ENCODE measurements at regions not wholly inside any gene's neighbourhood (a gene's known extent, or its start where the extent isn't known, plus 50 kb on each side); places are given as distances from the start of the nearest gene placed in this dataset.

DNA sequence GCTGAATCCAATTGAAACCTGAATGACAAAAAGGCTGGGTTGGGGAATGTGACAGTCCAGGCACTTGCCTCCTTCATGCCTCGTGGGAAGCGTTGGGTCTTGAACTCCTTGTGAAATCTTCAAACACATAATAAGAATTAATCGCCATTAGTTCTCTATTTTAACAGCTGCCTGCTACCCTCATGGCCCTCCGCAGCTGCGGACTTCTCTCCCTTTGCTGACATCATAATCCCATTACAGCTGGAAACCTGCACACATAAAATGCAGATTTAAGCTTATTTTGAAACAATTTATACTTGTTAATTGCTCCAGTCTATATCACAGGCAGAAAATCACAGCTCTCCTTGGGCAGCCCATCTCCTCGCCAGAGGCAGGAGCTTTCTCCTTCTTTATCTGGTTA is 403.0 kb upstream of the MKI67 start:
- Histone ChIP-seq H3K27ac (ENCODE audit: low read depth in 2 of 2, low read length in 1 of 2) (no peak overlapping the region), H3K36me3 (ENCODE audit: control insufficient read depth in 2 of 2, insufficient read depth in 2 of 2, low read length in 1 of 2) (no peaks in the 10 kb centered on the region), H3K27me3 (ENCODE audit: control insufficient read depth in 1 of 2, insufficient read depth in 2 of 2, low read length in 2 of 2) (no peaks in the 10 kb centered on the region), H3K4me3 (ENCODE audit: low read depth in 1 of 2, low read length in 2 of 2) (no peak overlapping the region), H3K9me3 (ENCODE audit: control insufficient read depth in 2 of 2, insufficient read depth in 1 of 2, low read depth in 1 of 2, low read length in 1 of 2) (peaks cover 5 to 6% of the 10 kb centered on the region in 2 donors), H3K4me1 (ENCODE audit: control insufficient read depth in 2 of 2, insufficient read depth in 2 of 2, low read length in 1 of 2) (no peaks in the 10 kb centered on the region)
- WGBS, 2 donors: 71 to 73% methylated on average over 6 of the region's 6 CpGs

DNA sequence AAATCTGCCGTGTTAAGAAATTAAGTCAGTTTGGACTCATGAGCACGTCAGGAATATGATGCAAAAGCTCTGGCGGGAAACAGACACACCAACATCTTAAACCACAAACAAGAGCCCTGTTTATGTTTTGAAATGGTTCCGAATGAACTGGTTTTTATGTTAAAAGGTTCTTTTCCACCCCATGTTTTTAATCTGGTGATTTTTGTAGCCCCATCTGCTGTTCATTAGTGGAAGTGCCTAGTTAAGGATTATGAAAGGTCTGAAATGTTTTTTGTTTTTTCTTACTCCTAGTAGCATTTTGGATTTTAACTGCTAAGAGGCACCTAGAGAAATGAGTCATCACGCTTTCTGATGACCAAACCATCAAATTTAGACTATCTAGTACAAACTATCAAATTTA is 404.1 kb upstream of the MKI67 start:
- no peak overlapping the region for H3K27ac ChIP-seq (ENCODE audit: low read depth in 2 of 2, low read length in 1 of 2)
- H3K4me1 ChIP-seq (ENCODE audit: control insufficient read depth in 2 of 2, insufficient read depth in 2 of 2, low read length in 1 of 2): no peaks in the 10 kb centered on the region
- 47 to 57% methylated on average over 5 of the region's 5 CpGs for whole genome bisulfite sequencing, 2 donors
- no peak overlapping the region for H3K4me3 ChIP-seq (ENCODE audit: low read depth in 1 of 2, low read length in 2 of 2)
- H3K9me3 ChIP-seq (ENCODE audit: control insufficient read depth in 2 of 2, insufficient read depth in 1 of 2, low read depth in 1 of 2, low read length in 1 of 2): peaks cover 2 to 6% of the 10 kb centered on the region in 2 donors
- H3K27me3 ChIP-seq (ENCODE audit: control insufficient read depth in 1 of 2, insufficient read depth in 2 of 2, low read length in 2 of 2): no peaks in the 10 kb centered on the region
- H3K36me3 ChIP-seq (ENCODE audit: control insufficient read depth in 2 of 2, insufficient read depth in 2 of 2, low read length in 1 of 2): no peaks in the 10 kb centered on the region

DNA sequence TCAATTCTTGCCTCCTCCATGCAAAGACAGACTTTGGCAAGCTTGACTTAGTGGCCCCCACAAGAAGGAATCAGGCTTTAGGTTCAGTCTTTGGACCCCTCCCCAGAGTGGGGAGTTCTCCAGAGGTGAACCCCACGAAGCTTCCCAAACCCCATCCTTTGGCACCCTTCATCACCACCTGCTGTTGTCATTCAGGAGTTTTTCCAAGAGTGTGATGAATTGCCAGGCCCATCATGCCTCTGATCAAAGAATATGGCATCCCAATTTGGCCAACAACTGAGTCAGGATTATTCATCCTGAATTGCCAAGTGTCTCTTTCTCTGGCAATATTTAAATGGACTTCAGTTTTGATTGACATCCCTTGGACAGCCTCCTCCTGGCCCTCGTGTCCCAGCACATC is 404.7 kb upstream of the MKI67 start:
- Histone ChIP-seq H3K9me3 (ENCODE audit: control insufficient read depth in 2 of 2, insufficient read depth in 1 of 2, low read depth in 1 of 2, low read length in 1 of 2) (peaks cover 2 to 6% of the 10 kb centered on the region in 2 donors), H3K4me3 (ENCODE audit: low read depth in 1 of 2, low read length in 2 of 2) (no peak overlapping the region), H3K27me3 (ENCODE audit: control insufficient read depth in 1 of 2, insufficient read depth in 2 of 2, low read length in 2 of 2) (no peaks in the 10 kb centered on the region), H3K27ac (ENCODE audit: low read depth in 2 of 2, low read length in 1 of 2) (no peak overlapping the region), H3K4me1 (ENCODE audit: control insufficient read depth in 2 of 2, insufficient read depth in 2 of 2, low read length in 1 of 2) (no peaks in the 10 kb centered on the region), H3K36me3 (ENCODE audit: control insufficient read depth in 2 of 2, insufficient read depth in 2 of 2, low read length in 1 of 2) (no peaks in the 10 kb centered on the region)
- 38 to 46% methylated on average over 2 of the region's 2 CpGs for WGBS, 2 donors

DNA sequence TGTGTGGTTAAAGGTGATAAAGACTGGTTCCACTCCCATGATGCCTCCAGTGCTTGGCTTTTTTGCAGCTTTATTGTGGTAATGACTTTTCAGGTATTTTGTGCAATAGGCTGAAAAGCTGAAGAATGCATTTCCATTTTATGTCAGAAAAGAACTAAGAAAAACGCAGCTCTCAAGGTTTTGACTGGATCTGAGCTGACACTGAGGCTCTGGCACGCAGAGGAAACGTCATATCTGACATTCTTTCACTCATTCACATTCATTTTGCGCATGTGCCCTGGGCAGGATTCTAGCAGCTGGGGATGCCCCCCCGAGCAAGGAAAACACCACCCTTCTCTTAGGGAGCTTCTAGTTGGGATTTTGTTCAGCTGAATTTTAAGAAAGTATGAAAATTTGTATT is 408.5 kb upstream of the MKI67 start:
- Histone ChIP-seq H3K36me3 (ENCODE audit: control insufficient read depth in 2 of 2, insufficient read depth in 2 of 2, low read length in 1 of 2) (no peaks in the 10 kb centered on the region), H3K4me1 (ENCODE audit: control insufficient read depth in 2 of 2, insufficient read depth in 2 of 2, low read length in 1 of 2) (no peaks in the 10 kb centered on the region), H3K9me3 (ENCODE audit: control insufficient read depth in 2 of 2, insufficient read depth in 1 of 2, low read depth in 1 of 2, low read length in 1 of 2) (peaks cover 0 to 5% of the 10 kb centered on the region in 2 donors), H3K27ac (ENCODE audit: low read depth in 2 of 2, low read length in 1 of 2) (no peak overlapping the region), H3K27me3 (ENCODE audit: control insufficient read depth in 1 of 2, insufficient read depth in 2 of 2, low read length in 2 of 2) (no peaks in the 10 kb centered on the region), H3K4me3 (ENCODE audit: low read depth in 1 of 2, low read length in 2 of 2) (no peak overlapping the region)
- 70 to 76% methylated on average over 5 of the region's 5 CpGs for WGBS, 2 donors

DNA sequence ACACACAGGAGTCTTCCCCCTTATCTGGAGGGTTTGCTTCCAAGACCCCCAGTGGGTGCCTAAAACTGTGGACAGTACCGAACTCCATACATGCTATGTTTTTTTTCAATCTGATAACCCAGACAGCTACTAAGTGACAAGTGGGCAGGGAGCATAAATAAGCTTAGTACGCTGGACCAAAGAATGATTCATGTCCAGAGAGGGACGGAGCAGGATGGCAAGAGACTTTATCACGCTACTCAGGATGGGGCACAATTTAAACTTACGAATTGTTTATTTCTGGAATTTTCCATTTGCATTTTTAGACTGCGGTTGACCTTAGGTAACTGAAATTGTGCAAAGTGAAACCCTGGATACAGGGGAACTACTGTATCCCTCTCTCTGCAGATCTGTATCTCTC is 410.0 kb upstream of the MKI67 start:
- Histone ChIP-seq H3K36me3 (ENCODE audit: control insufficient read depth in 2 of 2, insufficient read depth in 2 of 2, low read length in 1 of 2) (no peaks in the 10 kb centered on the region), H3K9me3 (ENCODE audit: control insufficient read depth in 2 of 2, insufficient read depth in 1 of 2, low read depth in 1 of 2, low read length in 1 of 2) (peaks cover 0 to 7% of the 10 kb centered on the region in 2 donors), H3K27ac (ENCODE audit: low read depth in 2 of 2, low read length in 1 of 2) (no peak overlapping the region), H3K4me3 (ENCODE audit: low read depth in 1 of 2, low read length in 2 of 2) (no peak overlapping the region), H3K27me3 (ENCODE audit: control insufficient read depth in 1 of 2, insufficient read depth in 2 of 2, low read length in 2 of 2) (no peaks in the 10 kb centered on the region), H3K4me1 (ENCODE audit: control insufficient read depth in 2 of 2, insufficient read depth in 2 of 2, low read length in 1 of 2) (no peaks in the 10 kb centered on the region)
- WGBS, 2 donors: 60 to 62% methylated on average over 6 of the region's 6 CpGs

DNA sequence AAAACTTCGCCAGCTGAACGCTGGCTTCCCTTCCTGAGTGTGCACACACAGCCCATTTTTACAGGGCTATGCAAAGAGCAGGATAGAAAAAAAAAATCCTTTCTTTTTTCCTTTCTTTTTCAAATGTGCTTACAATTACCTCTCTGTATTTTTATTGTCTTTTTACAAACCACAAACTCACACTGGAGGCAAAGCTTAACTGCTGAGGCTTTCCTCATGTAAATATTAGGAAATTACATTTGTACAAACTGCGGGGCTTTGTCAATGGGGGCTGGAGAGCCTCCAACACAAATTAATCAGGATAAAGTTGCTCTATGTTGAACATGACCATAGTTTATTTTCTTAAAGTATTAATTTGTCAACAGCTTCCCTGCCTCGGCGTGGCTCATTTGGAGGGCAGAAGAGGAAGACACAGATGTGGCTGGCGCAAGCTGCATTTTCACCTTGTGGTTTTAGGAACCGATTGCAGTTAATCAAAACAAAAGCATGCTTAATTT is 411.7 kb upstream of the MKI67 start:
- 22 to 23% methylated on average over 7 of the region's 7 CpGs for WGBS, 2 donors
- no peaks in the 10 kb centered on the region for H3K27me3 ChIP-seq (ENCODE audit: control insufficient read depth in 1 of 2, insufficient read depth in 2 of 2, low read length in 2 of 2)
- no peaks in the 10 kb centered on the region for H3K36me3 ChIP-seq (ENCODE audit: control insufficient read depth in 2 of 2, insufficient read depth in 2 of 2, low read length in 1 of 2)
- no peaks in the 10 kb centered on the region for H3K4me1 ChIP-seq (ENCODE audit: control insufficient read depth in 2 of 2, insufficient read depth in 2 of 2, low read length in 1 of 2)
- H3K4me3 ChIP-seq (ENCODE audit: low read depth in 1 of 2, low read length in 2 of 2): no peak overlapping the region
- H3K27ac ChIP-seq (ENCODE audit: low read depth in 2 of 2, low read length in 1 of 2): no peak overlapping the region
- H3K9me3 ChIP-seq (ENCODE audit: control insufficient read depth in 2 of 2, insufficient read depth in 1 of 2, low read depth in 1 of 2, low read length in 1 of 2): peaks cover 0 to 5% of the 10 kb centered on the region in 2 donors

DNA sequence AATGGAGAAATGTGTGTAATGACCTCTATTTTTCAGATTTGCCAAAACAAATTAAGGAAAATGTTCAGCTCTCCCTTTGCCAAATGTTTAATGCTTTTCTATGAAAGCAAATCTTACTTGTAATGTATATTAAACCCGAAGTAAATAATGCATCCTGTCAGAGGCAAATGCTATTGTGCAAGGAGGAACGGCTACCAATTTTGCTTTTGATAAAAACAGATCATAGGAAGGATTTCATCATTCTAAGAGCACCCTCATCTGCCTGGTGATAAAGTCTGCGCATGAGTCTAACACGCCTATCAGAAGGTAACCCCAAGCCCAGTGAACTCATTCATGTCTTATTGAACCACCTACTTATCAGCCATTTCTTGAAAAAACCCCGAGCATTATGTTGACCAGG is 412.4 kb upstream of the MKI67 start:
- H3K36me3 ChIP-seq (ENCODE audit: control insufficient read depth in 2 of 2, insufficient read depth in 2 of 2, low read length in 1 of 2): no peaks in the 10 kb centered on the region
- peaks cover 0 to 5% of the 10 kb centered on the region in 2 donors for H3K9me3 ChIP-seq (ENCODE audit: control insufficient read depth in 2 of 2, insufficient read depth in 1 of 2, low read depth in 1 of 2, low read length in 1 of 2)
- H3K4me3 ChIP-seq (ENCODE audit: low read depth in 1 of 2, low read length in 2 of 2): no peak overlapping the region
- H3K27ac ChIP-seq (ENCODE audit: low read depth in 2 of 2, low read length in 1 of 2): no peak overlapping the region
- 55 to 65% methylated on average over 5 of the region's 5 CpGs for WGBS, 2 donors
- no peaks in the 10 kb centered on the region for H3K4me1 ChIP-seq (ENCODE audit: control insufficient read depth in 2 of 2, insufficient read depth in 2 of 2, low read length in 1 of 2)
- no peaks in the 10 kb centered on the region for H3K27me3 ChIP-seq (ENCODE audit: control insufficient read depth in 1 of 2, insufficient read depth in 2 of 2, low read length in 2 of 2)

DNA sequence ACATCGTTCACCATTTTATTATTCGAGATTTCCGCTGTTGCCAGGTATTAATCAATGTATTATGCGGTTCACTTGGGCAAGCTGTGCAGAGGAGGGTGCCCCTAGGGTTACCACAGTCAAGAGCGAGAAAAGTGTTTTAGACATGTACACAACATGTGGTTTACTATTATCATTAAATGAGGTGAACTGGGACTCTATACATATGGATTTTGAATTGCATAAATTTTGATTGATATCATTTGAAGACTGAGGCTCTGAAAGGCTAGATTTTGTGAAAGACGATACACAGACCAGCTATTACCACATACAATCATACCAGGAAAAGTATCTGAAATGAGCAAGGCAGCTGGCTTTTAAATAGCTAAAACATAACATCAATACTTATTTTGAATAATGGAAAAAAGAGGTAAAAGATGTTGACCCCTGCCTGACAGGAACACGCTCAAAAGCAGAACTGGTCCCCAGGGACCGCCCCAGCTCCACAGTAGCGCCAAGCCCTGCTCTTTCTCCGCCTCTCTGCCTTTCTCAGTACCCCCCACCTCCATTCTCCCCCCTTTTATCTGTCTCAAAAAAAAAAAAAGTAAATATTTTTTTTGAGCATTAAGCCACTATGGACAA is 413.4 kb upstream of the MKI67 start:
- Histone ChIP-seq H3K4me1 (ENCODE audit: control insufficient read depth in 2 of 2, insufficient read depth in 2 of 2, low read length in 1 of 2) (no peaks in the 10 kb centered on the region), H3K4me3 (ENCODE audit: low read depth in 1 of 2, low read length in 2 of 2) (no peak overlapping the region), H3K9me3 (ENCODE audit: control insufficient read depth in 2 of 2, insufficient read depth in 1 of 2, low read depth in 1 of 2, low read length in 1 of 2) (peaks cover 0 to 5% of the 10 kb centered on the region in 2 donors), H3K36me3 (ENCODE audit: control insufficient read depth in 2 of 2, insufficient read depth in 2 of 2, low read length in 1 of 2) (no peaks in the 10 kb centered on the region), H3K27me3 (ENCODE audit: control insufficient read depth in 1 of 2, insufficient read depth in 2 of 2, low read length in 2 of 2) (no peaks in the 10 kb centered on the region), H3K27ac (ENCODE audit: low read depth in 2 of 2, low read length in 1 of 2) (no peak overlapping the region)
- WGBS, 2 donors: 67 to 72% methylated on average over 10 of the region's 10 CpGs

DNA sequence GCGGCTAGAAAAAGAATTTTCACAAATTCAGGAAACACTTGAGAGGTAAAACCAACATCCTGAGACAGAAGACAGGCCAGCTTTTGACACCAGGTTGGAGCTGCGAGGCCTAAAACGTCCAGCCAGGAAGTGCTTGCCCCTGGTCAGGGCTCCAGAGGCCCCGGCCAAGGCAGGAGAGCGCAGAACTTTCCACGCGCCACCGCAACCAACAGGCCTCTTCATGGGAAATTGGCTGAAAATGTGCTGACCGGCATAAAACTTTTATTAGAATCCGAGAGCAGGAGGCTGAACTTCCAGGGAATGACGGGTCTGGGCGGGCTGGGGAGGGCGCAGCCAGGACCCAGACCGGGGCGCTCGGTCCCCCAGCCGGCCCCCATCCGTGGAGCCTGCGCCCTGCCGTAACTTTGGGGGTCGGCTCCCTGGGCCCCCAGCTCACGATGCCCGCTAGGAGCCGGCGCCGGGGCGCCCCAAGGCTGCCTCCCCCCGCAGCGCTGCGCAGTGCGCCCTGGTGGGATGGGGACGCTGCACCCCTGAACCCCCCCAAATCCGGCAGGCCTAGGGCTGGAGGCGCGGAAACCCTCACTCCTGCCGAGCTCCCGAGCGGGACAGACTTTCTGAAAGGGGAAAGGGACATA is 414.0 kb upstream of the MKI67 start:
- H3K9me3 ChIP-seq (ENCODE audit: control insufficient read depth in 2 of 2, insufficient read depth in 1 of 2, low read depth in 1 of 2, low read length in 1 of 2): peaks cover 0 to 5% of the 10 kb centered on the region in 2 donors
- 17 to 19% methylated on average over 35 to 38 of the region's 38 CpGs for WGBS, 2 donors
- no peak overlapping the region for H3K27ac ChIP-seq (ENCODE audit: low read depth in 2 of 2, low read length in 1 of 2)
- H3K4me1 ChIP-seq (ENCODE audit: control insufficient read depth in 2 of 2, insufficient read depth in 2 of 2, low read length in 1 of 2): no peaks in the 10 kb centered on the region
- no peak overlapping the region for H3K4me3 ChIP-seq (ENCODE audit: low read depth in 1 of 2, low read length in 2 of 2)
- no peaks in the 10 kb centered on the region for H3K27me3 ChIP-seq (ENCODE audit: control insufficient read depth in 1 of 2, insufficient read depth in 2 of 2, low read length in 2 of 2)
- H3K36me3 ChIP-seq (ENCODE audit: control insufficient read depth in 2 of 2, insufficient read depth in 2 of 2, low read length in 1 of 2): no peaks in the 10 kb centered on the region
